Loucy (cell line): ENCODE measurements at regions not wholly inside any gene's neighbourhood (a gene's known extent, or its start where the extent isn't known, plus 50 kb on each side); places are given as distances from the start of the nearest gene placed in this dataset.

Experiments used
- H2AFZ ChIP-seq: fragments of 200-600 bp; sonication (generic); 2 replicates; pipeline ENCODE4 v1.6.0; 2016; ENCODE audit warnings: antibody characterized with exemption, mild to moderate bottlenecking, low read length, moderate library complexity
- H3F3A ChIP-seq: fragments of 200-600 bp; 2 replicates; pipeline ENCODE4 v1.6.0; 2016; ENCODE audit warnings: antibody characterized with exemption, low read depth, mild to moderate bottlenecking
- H3K27me3 ChIP-seq: fragments of 200-600 bp; sonication (generic); 2 replicates; pipeline ENCODE4 v1.6.1; 2014; ENCODE audit warnings: low read length, mild to moderate bottlenecking; ENCODE audit not compliant: insufficient read depth, poor library complexity, severe bottlenecking
- H3K36me3 ChIP-seq: fragments of 200-600 bp; sonication (generic); 2 replicates; pipeline ENCODE4 v1.6.1; 2016; ENCODE audit warnings: low read length; ENCODE audit not compliant: insufficient read depth
- H3K4me1 ChIP-seq: fragments of 200-600 bp; sonication (generic); 2 replicates; pipeline ENCODE4 v1.5.1; 2014; ENCODE audit warnings: low read length, mild to moderate bottlenecking; ENCODE audit not compliant: insufficient read depth, poor library complexity, severe bottlenecking
- H3K4me2 ChIP-seq: fragments of 200-600 bp; sonication (generic); 2 replicates; pipeline ENCODE4 v1.6.0; 2014; ENCODE audit warnings: antibody characterized with exemption, low read length, low read depth, mild to moderate bottlenecking; ENCODE audit not compliant: poor library complexity, severe bottlenecking
- H3K4me3 ChIP-seq: fragments of 200-600 bp; sonication (generic); 2 replicates; pipeline ENCODE4 v1.5.1; 2014; ENCODE audit warnings: low read length, mild to moderate bottlenecking, mixed read lengths; ENCODE audit not compliant: poor library complexity, severe bottlenecking
- H3K79me2 ChIP-seq: fragments of 200-600 bp; sonication (generic); 2 replicates; pipeline ENCODE4 v1.6.1; 2014; ENCODE audit warnings: low read length; ENCODE audit not compliant: insufficient read depth
- H3K9ac ChIP-seq: fragments of 200-600 bp; sonication (generic); 2 replicates; pipeline ENCODE4 v1.6.0; 2014; ENCODE audit warnings: mild to moderate bottlenecking, low read depth, low read length, moderate library complexity; ENCODE audit not compliant: poor library complexity, severe bottlenecking
- H3K9me2 ChIP-seq: fragments of 200-600 bp; sonication (generic); replicated peaks from 2 replicates; pipeline ENCODE4 v1.6.1; 2016; ENCODE audit warnings: low read depth, low read length, mixed read lengths
- H3K9me3 ChIP-seq: fragments of 200-600 bp; sonication (generic); 2 replicates; pipeline ENCODE4 v1.6.1; 2014; ENCODE audit warnings: mild to moderate bottlenecking, antibody characterized with exemption, low read length, low read depth; ENCODE audit not compliant: insufficient read depth
- H4K20me1 ChIP-seq: fragments of 200-600 bp; sonication (generic); 2 replicates; pipeline ENCODE4 v1.6.0; 2014; ENCODE audit warnings: antibody characterized with exemption, low read length, mild to moderate bottlenecking; ENCODE audit not compliant: insufficient read depth, poor library complexity, severe bottlenecking
- CTCF ChIP-seq: fragments of 200-600 bp; sonication (generic); conservative IDR thresholded peaks from 2 replicates; pipeline ENCODE4 v1.5.1; 2014; ENCODE audit warnings: mild to moderate bottlenecking, antibody characterized with exemption, low read length
- EZH2phosphoT487 ChIP-seq: fragments of 200-600 bp; IDR thresholded peaks from 2 replicates; pipeline ENCODE4 v1.6.1; 2018; ENCODE audit warnings: antibody characterized with exemption, mild to moderate bottlenecking, moderate library complexity, borderline replicate concordance

- H3K9me3 ChIP-seq, result no peaks in the 10 kb centered on the region
- no peak overlapping the region for H2AFZ ChIP-seq
- H3K4me3 ChIP-seq, result no peak overlapping the region
- TF ChIP-seq CTCF (no peak), EZH2phosphoT487 (no peak)
- H3K9ac ChIP-seq, result no peak overlapping the region
- no peaks in the 10 kb centered on the region for H3K4me1 ChIP-seq
- H4K20me1 ChIP-seq, result no peaks in the 10 kb centered on the region
- H3K27me3 ChIP-seq, result no peaks in the 10 kb centered on the region
- H3K79me2 ChIP-seq, result no peaks in the 10 kb centered on the region
- H3K36me3 ChIP-seq, result no peaks in the 10 kb centered on the region
- no peaks in the 10 kb centered on the region for H3F3A ChIP-seq
- H3K9me2 ChIP-seq, result no peaks in the 10 kb centered on the region
- H3K4me2 ChIP-seq, result no peak overlapping the region
Measured at GRCh38 chr21:16992448-16992847, 520.4 kb upstream of the CXADR start.

- Histone ChIP-seq H3K79me2 (no peaks in the 10 kb centered on the region), H3K4me3 (no peak overlapping the region), H3K27me3 (no peaks in the 10 kb centered on the region), H4K20me1 (no peaks in the 10 kb centered on the region), H3K9me2 (no peaks in the 10 kb centered on the region), H3K36me3 (no peaks in the 10 kb centered on the region), H3K9me3 (no peaks in the 10 kb centered on the region), H3K9ac (no peak overlapping the region), H3K4me1 (no peaks in the 10 kb centered on the region), H3F3A (no peaks in the 10 kb centered on the region), H2AFZ (no peak overlapping the region), H3K4me2 (no peak overlapping the region)
- TF ChIP-seq EZH2phosphoT487 (no peak), CTCF (no peak)
Measured at GRCh38 chr21:16993416-16994038, 519.3 kb upstream of the CXADR start.

- Histone ChIP-seq H2AFZ (no peak overlapping the region), H3K9me2 (no peaks in the 10 kb centered on the region), H3K4me3 (no peak overlapping the region), H3K36me3 (no peaks in the 10 kb centered on the region), H3K4me2 (no peak overlapping the region), H3F3A (no peaks in the 10 kb centered on the region), H3K4me1 (no peaks in the 10 kb centered on the region), H3K27me3 (no peaks in the 10 kb centered on the region), H3K9ac (no peak overlapping the region), H3K79me2 (no peaks in the 10 kb centered on the region), H4K20me1 (no peaks in the 10 kb centered on the region), H3K9me3 (no peaks in the 10 kb centered on the region; the same call in 1 of the 2 replicates)
- TF ChIP-seq CTCF (no peak), EZH2phosphoT487 (no peak)
Measured at GRCh38 chr21:17002594-17003257, 510.1 kb upstream of the CXADR start.
